GM21737 (cell line): ENCODE measurements at regions not wholly inside any gene's neighbourhood (a gene's known extent, or its start where the extent isn't known, plus 50 kb on each side); places are given as distances from the start of the nearest gene placed in this dataset.

Experiments
- ATAC-seq: cut with Tn5 transposase; IDR thresholded peaks from one replicate; pipeline ENCODE4 v1.9.1; 2021; ENCODE audit warnings: mild to moderate bottlenecking, moderate library complexity; ENCODE audit not compliant: unreplicated experiment

DNA sequence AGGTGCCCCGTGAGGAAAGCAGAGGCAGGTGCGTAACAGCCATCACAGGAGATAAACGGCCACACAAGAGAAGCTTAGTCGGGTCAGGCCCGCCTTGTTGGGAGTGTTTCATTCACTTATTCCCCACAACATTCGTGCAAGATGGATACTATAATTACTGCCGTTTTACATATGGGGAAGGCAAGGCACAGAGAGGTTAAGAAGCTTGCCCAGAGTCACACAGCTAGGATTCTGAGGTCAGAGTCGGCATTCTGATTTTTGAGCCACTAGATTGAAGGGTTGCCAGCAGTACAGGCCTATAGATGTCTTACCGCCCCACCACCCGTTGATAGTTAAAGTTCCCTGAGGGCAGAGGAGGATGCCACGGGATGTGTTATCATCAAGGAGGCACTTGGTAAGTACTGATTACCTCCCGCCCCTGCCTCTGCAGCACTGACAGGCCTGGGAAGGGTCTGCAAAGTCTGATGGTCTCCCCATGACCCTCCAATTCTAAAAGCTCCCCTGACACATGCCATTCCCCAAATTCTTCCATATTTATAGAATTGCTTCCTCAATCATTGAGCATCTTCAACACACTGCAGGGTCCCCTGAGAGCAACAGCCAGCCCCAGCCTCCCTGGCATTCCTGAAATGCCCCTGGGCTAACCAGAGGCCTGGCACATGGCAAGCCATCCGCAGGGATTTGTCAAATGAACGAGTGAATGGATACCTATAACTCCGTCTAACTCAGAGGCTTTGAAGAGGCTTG, 74.7 kb upstream of the CLDN14 start:
- no peak for ATAC-seq

DNA sequence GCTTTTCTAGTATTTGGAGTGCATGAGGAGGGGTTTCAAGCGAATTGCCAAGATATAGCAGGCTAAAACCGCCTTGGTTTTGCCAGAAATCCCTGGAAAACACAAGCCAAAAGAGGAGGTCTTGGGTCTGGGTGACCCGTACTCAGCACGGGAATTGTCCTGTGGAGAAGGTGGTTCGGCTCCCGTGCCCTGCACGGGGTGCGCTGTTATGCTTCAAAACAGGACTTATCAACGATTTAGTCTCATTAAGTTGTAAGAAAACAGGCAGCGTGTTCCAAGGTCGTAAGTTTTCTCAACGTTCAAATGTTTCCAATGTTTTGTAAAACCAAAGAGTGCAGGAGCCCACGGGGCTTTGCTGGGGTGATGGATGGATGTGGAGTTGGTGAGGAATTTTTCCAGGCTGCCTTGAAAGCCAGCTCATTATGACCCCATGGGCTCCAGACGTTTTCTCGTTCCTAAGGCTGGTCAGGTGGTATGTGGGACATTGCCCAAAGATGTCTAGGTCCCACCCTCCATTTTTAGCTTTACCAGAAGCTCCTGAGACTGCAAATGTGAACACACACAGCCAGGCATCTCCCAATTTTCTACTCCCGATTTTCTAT, 75.4 kb upstream of the CLDN14 start:
- no peak for ATAC-seq

DNA sequence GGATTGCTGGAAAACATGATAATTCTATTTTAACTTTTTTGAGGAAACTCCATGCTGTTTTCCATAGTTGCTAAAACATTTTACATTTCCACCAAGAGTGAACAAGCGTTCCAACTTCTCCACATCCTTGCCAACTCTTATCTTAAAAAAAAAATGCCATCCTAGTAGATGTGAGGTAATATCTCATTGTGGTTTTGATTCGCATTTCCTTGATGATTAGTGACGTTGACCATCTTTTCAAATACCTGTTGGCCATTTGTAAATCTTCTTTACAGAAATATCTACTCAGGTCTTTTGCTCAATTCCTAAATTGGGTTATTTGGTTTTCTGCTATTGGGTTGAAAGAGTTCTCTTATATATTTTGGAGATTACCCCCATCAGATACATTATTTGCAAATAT, 77.4 kb upstream of the CLDN14 start:
- ATAC-seq = no peak

- ATAC-seq = no peak
Measured at GRCh38 chr21:36560933-36561575, 81.1 kb upstream of the CLDN14 start.

DNA sequence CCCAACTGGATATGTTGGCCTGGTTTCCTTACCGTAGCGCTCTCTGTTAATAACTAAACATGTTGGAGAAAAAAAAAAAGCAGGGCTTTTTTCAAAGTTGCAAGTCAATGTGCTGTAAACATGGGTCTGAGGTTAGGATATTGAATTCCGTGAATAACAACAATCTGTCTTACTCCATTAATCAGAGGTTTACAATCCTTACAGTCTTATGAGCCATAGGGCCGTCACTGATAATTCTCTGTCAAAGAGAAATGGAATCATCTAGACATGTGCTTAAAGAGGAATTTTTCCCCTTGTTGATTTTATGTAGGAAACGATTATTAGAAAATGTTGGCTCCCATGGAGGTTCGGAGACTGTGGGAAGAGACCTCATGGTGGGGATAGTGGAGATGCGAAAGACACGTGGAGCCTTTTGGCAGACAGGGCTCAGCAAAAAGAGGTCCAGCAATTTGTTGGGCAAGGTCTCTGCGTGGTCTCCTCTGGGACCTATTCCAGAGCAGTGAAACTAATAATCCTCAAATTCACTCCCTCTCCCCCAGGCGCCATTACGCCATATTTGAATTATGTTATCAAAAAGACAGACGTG, 83.5 kb upstream of the CLDN14 start:
- ATAC-seq = no peak

- no peak for ATAC-seq
Measured at GRCh38 chr21:36564647-36565046, 84.7 kb upstream of the CLDN14 start.

- ATAC-seq = no peak
Measured at GRCh38 chr21:36565540-36565939, 85.6 kb upstream of the CLDN14 start.

DNA sequence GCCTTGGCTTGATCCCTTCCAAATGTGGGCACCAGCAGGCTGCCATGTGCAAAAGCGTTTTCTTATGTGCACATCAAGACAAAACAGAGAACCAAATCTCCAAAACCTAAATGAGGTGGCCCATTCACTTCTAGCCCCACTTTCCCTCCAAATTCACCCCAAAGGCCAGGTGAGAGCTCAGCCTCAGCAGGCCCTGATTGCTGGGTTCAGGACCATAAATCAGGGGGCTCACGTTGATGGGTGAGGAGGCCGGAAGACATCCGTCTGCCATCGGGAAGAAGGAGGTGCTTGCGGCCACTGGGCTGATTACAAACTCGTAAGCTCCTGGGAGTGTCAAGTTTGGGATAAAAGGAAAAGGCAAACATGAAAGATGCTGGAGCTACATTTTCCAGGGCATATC, 86.7 kb upstream of the CLDN14 start:
- no peak for ATAC-seq

DNA sequence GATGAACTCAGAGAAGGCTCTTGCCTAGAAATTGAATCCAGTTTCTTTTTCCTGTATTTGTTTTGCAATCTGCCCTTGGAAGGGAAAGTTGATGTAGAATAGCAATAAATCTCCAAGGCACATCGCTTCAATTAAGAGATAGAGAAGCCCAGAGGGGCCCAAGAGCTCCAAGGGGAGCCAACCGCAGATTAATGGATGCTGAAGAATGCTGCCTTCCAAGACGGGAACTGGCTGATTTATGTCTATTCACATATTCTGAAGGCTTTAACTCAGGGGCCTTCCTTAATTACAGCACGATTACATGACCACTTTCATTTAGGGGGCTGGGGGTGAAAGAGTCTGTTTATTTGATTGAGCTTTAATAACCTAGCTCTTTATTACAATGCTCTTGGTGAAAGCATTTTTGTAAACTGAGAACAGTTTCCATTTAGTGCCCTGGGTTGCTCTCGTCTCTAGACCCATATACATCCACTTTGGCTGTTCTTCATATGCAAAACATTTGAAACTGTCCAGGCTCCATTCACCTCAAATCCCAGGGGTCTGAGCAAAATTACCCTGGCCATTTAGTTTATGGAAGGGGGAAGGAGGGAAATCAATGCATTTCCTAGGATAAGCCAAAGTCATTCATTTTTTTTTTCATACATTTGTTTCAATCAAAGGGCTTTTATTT, 87.4 kb upstream of the CLDN14 start:
- no peak for ATAC-seq

GRCh38 chr21:36569511-36569910, 89.6 kb upstream of the CLDN14 start:
- no peak for ATAC-seq

DNA sequence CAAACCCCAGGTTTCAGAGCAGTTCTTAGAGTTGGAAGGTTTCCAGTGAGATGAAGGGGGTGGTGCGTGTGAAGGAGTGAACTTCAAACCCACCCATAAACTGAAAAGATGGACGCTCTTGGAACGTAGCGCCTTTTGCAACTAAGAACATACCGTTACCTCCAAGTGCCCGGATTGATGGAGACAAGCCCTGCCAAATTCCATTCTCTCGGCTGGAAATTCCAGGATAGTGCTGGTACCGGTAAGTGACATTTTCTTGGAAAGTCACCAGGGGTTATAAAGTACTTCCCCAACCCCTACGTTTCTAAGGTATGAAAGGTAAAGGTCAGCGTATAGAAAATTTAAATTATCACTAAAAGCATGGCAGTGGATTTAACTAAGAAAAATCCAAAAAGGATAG, 91.6 kb upstream of the CLDN14 start:
- ATAC-seq = no peak

DNA sequence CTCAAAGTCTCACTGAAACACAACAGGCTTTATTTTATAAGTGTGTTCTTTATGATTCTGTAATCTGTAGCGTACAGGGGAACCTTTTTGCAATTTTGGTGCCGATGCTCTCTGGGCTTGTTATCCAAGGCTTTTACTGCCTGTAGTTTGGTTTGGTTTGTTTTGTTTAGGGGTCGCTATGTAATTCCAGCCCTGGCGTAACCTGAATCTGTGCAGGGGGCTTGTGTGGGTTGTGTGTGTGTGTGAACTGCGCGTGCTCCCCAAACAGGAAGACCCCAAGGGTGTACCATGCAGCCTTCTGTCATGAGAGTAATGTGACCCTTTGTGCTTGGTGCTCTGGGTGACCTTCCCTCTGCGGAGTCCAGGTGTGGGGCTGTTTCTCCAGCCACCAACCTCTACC, 92.1 kb upstream of the CLDN14 start:
- ATAC-seq = no peak

- ATAC-seq = no peak
Measured at GRCh38 chr21:36575306-36575705, 95.4 kb upstream of the CLDN14 start.

GRCh38 chr21:36576441-36576840, 96.5 kb upstream of the CLDN14 start:
- no peak for ATAC-seq

- ATAC-seq = no peak
Measured at GRCh38 chr21:36579898-36580297, 100.0 kb upstream of the CLDN14 start.

DNA sequence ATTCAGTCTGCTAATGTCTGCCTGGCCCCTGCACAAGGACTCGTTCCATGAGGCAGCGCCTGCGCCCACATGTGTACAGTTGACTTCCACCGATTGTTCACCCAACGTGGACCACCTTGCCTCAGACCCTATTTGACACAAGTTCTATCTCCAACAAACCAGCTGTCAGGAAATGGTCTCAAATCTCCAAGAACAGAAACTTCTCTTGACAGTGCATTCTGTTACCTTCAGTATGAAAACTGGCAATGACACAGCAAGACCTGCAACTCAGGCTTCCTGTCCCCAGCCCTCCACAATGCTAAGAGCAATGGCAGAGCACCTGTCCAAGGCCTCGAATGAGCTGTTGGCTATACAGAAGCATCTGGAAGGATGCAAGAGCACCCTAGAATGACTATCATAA, 102.3 kb upstream of the CLDN14 start:
- no peak for ATAC-seq

DNA sequence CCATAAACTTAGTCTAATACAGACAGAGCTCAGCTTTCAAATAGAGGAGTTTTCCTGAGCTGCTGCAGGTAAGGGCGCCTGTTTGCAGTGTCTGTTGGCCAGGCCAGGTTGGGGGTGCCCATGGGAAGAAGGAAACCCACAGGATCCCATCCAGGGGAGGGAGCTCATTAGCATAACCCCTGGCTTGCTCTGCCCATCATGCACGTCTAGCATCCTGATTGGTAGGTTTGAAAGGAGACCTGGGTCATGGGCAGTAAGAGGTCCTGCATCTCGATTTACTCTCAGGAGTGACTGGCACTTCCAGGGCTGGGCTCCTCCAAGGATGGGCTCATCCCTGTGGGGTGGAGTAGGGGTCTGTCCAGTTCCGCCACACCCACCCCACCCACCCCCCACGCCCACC, 103.7 kb upstream of the CLDN14 start:
- no peak for ATAC-seq

- no peak for ATAC-seq
Measured at GRCh38 chr21:36584980-36585940, 105.3 kb upstream of the CLDN14 start.

DNA sequence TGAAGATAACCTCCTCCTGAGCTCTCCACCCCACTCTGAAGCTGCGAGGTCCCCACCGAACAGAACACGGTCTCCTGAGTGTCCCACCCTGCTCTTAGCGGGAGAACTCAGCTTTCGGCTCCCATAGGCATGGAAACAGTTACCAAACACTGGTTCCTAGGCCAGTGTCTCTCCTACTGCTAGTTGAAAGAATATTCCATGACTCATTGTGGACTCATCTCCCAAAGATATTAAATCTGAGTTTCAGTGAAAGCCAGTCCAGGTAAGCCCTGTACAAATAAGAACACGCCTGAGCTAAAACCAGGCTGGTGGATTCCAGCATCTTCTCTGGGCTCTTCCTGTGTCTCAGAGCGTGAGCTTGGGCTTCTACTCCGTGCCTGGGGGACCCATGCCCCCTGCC, 107.5 kb upstream of the CLDN14 start:
- ATAC-seq = no peak

GRCh38 chr21:36589352-36589971, 109.5 kb upstream of the SIM2 start:
- ATAC-seq = no peak
